ENCODE measurements at regions not wholly inside any gene's neighbourhood (a gene's known extent, or its start where the extent isn't known, plus 50 kb on each side); places are given as distances from the start of the nearest gene placed in this dataset.
A peak's percentile ranks its signal among the peaks of the same experiment; 100 is the strongest.

GRCh38 chr2:146158072-146158674 lies 1638.3 kb upstream of the ZEB2 start:
- Mint-ChIP-seq H3K9me3 (no peaks in the 10 kb centered on the region), H3K4me1 (no peaks in the 10 kb centered on the region), H3K36me3 (ENCODE audit: low read depth) (no peaks in the 10 kb centered on the region), H3K27me3 (ENCODE audit: low read depth) (no peaks in the 10 kb centered on the region), H3K27ac (no peak overlapping the region), H3K4me3 (no peak overlapping the region)
- no peak for TF ChIP-seq CTCF (IDR thresholded peaks at IDR 0.05; ENCODE audit: unreplicated experiment in 3 of 3)

GRCh38 chr2:146147448-146148012 lies 1627.6 kb upstream of the ZEB2 start:
- Mint-ChIP-seq H3K9me3 (peaks cover 3% of the 10 kb centered on the region), H3K4me3 (no peak overlapping the region), H3K36me3 (ENCODE audit: low read depth) (no peaks in the 10 kb centered on the region), H3K4me1 (no peaks in the 10 kb centered on the region), H3K27me3 (ENCODE audit: low read depth) (no peaks in the 10 kb centered on the region), H3K27ac (no peak overlapping the region)
- no peak for TF ChIP-seq CTCF (IDR thresholded peaks at IDR 0.05; ENCODE audit: unreplicated experiment in 3 of 3)

- Mint-ChIP-seq H3K36me3 (ENCODE audit: low read depth) (no peaks in the 10 kb centered on the region), H3K4me3 (no peak overlapping the region), H3K4me1 (no peaks in the 10 kb centered on the region), H3K9me3 (no peaks in the 10 kb centered on the region), H3K27ac (no peak overlapping the region), H3K27me3 (ENCODE audit: low read depth) (no peaks in the 10 kb centered on the region)
- no peak for TF ChIP-seq CTCF (IDR thresholded peaks at IDR 0.05; ENCODE audit: unreplicated experiment in 3 of 3)
Observed at GRCh38 chr2:146143971-146144370, 1624.1 kb upstream of the ZEB2 start.

GRCh38 chr2:146138820-146139219 lies 1618.9 kb upstream of the ZEB2 start:
- H3K4me3 Mint-ChIP-seq: no peak overlapping the region
- H3K27ac Mint-ChIP-seq: no peak overlapping the region
- TF ChIP-seq CTCF (IDR thresholded peaks at IDR 0.05; ENCODE audit: unreplicated experiment in 3 of 3): no peak
- no peaks in the 10 kb centered on the region for H3K4me1 Mint-ChIP-seq
- peaks cover 10% of the 10 kb centered on the region for H3K9me3 Mint-ChIP-seq
- H3K36me3 Mint-ChIP-seq (ENCODE audit: low read depth): peaks cover 5% of the 10 kb centered on the region
- no peaks in the 10 kb centered on the region for H3K27me3 Mint-ChIP-seq (ENCODE audit: low read depth)

GRCh38 chr2:146135245-146135644 lies 1615.3 kb upstream of the ZEB2 start:
- H3K9me3 Mint-ChIP-seq: peaks cover 14% of the 10 kb centered on the region
- H3K36me3 Mint-ChIP-seq (ENCODE audit: low read depth): peaks cover 5% of the 10 kb centered on the region
- no peak for TF ChIP-seq CTCF (IDR thresholded peaks at IDR 0.05; ENCODE audit: unreplicated experiment in 3 of 3)
- no peak overlapping the region for H3K4me3 Mint-ChIP-seq
- peaks cover 5% of the 10 kb centered on the region for H3K4me1 Mint-ChIP-seq
- H3K27ac Mint-ChIP-seq: peak overlapping the region in 1 of 3 experiments; percentile 89
- no peaks in the 10 kb centered on the region for H3K27me3 Mint-ChIP-seq (ENCODE audit: low read depth)

GRCh38 chr2:146131785-146132184 lies 1611.9 kb upstream of the ZEB2 start:
- Mint-ChIP-seq H3K4me1 (peaks cover 11% of the 10 kb centered on the region), H3K9me3 (peaks cover 6% of the 10 kb centered on the region), H3K36me3 (ENCODE audit: low read depth) (no peaks in the 10 kb centered on the region), H3K27ac (no peak overlapping the region), H3K4me3 (no peak overlapping the region), H3K27me3 (ENCODE audit: low read depth) (no peaks in the 10 kb centered on the region)
- no peak for TF ChIP-seq CTCF (IDR thresholded peaks at IDR 0.05; ENCODE audit: unreplicated experiment in 3 of 3)
